MV-4-11 (cell line): ENCODE measurements at regions not wholly inside any gene's neighbourhood (a gene's known extent, or its start where the extent isn't known, plus 50 kb on each side); places are given as distances from the start of the nearest gene placed in this dataset.
"Not testable (repeated sequence)": the region's sequence is repeated elsewhere in the genome, so short reads cannot be mapped to it uniquely, and the experiment has no call there.

ENCODE experiments used
- DNase-seq: peaks from one replicate; lab custom pipeline; 2025; lab: John Stamatoyannopoulos, UW

DNA sequence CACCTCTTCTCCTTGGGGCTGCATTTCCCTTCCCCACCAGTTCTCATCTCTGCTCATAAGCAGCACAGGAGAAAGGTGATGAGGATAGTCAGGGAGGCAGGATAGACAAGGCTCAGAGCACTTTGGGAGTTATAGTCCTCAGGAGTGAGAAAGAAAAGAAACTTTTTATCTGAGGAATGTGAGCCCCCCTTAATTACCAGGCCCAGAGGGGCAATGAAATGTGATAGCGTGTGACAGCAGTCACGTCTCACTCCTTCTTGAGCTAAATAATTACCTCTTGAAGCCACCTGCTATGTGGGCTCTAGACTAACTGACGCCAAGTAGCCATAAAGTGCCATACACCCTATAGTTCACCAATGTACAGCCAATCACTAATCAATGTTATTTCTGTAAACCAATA, 105.8 kb downstream of the SPP2 start:
- no peak for DNase-seq

DNA sequence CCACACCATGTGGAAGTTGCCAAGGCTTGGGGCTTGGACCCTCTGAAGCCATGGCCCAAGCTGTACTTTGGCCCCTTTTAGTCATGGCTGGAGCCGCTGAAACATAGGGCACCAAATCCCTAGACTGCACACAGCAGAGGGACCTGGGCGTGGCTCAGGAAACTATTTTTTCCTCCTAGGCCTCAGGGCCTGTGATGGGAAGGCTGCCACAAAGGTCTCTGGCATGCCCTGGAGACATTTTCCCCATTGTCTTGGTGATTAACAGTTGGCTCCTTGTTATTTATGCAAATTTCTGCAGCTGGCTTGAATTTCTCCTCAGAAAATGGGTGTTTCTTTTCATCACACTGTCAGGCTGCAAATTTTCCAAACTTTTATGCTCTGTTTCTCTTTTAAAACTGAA, 102.3 kb downstream of the SPP2 start:
- not testable (repeated sequence) for DNase-seq

- DNase-seq: no peak
Observed at GRCh38 chr2:234147335-234147861, 96.9 kb downstream of the SPP2 start.

DNA sequence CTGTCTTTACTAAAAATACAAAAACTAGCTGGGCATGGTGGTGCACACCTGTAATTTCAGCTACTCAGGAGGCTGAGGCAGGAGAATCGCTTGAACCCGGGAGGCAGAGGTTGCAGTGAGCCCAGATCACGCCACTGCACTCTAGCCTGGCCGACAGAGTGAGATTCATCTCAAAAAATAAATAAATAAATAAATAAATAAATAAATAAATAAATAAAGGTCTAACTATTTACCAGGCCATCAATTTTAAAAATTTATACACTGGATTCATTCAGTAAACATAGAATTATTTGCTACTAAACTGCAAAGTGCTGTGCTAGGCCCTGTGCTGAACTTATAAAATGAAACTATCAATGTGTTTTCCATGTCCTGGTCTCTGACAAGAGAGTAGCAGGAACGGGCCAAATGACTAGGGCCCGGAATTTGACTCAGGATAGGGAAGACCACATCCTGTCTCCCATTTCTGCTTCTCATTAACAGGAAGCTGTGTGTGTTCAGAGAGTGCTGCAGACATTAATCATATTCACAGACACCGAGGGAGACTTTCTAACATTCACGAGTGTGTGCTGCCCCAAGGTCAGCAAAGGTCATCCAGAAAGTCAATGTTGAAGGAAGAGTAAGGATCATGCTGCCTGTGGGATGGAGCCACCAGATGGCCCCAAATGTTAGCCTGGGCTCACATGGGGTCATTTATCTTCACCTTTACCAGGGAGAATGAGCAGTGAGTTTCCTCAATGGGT, 95.8 kb downstream of the SPP2 start:
- no peak for DNase-seq

DNA sequence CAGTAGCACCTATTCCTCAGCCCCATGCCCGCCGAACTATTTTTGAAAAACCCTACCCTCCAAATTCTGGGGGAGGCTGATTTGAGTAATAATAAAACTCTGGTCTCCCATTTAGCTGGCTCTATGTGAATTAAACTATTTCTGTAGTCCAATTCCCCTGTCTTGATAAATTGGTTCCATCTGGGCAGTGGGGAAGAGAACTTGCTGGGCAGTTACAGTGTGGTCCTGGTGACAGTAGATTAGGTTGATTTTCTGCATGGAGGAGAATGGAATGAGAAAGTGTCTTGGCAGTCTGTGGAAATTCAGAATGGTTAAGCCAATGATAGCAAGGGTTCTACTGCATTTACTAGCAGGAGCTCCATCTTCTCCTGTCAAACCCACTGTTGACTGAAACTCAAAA, 95.0 kb downstream of the SPP2 start:
- DNase-seq: no peak

DNA sequence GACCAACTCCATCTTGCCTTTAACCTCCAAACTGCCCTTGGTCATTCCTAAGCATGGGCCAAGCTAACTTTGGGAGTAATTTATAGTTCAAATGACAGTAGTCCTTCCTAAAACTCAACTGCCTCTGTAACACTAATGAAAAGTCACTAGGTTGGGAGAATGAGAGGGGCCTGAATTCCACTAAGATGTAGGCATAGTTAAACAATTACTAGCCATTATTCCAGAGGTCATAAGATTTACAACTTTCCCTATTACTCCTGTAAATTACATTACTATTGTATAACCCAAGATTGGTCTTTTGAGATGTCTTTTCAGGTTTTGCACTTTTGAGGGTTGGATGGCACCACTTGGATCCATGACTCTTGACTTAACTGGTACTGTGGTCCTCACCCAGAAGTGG, 94.6 kb downstream of the SPP2 start:
- DNase-seq: no peak

GRCh38 chr2:234143896-234144295, 93.4 kb downstream of the SPP2 start:
- DNase-seq: no peak

DNA sequence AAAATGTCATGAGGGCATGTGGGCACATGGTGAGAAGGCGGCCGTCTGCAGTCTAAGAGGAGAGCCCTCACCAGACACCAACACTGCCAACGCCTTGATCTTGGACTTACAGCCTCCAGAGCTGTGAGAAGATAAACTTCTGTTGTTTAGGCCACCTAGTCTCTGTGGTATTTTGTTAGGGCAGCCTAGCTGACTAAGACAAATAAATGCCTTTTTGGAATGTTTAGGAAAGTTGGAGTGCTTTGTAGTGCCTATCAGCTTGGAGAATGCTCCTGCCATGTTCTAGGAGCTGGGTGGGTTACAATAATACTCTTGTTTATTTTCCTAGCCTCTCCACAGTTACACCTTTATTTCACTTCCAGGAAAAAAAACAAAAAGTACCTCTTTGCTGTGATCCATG, 92.0 kb downstream of the SPP2 start:
- DNase-seq: no peak

- no peak for DNase-seq
Observed at GRCh38 chr2:234139755-234140154, 89.3 kb downstream of the SPP2 start.

- DNase-seq: no peak
Observed at GRCh38 chr2:234138836-234139235, 88.3 kb downstream of the SPP2 start.

DNA sequence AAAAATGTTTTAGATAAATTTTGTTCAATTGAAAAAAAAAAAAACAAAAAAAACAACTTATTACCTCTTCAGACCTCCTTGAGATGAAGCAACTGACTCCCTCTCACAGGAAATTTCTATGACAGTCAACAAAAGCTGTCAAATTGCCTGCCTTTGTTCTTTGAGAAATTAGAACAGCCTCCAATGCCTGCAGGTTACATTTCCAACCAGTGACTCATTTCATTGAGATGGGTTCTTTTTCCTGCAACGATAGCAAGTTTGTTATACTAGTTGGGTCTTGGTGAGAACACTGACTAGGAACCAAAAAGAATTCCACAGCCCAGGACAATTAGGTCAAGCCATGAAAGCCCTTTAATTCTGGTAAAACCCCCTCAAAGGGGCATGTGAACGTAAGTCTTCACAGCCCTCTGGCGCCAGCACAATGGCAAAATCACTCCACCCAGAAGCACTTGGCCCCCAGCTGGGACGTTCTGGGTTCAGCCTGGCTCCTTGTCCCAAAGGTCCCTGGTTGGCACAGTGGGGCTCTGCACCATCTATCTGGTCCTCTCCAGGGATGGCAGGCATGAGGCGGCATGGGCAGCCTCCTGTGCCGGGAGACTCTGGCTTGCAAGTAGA, 87.0 kb downstream of the SPP2 start:
- no peak for DNase-seq

DNA sequence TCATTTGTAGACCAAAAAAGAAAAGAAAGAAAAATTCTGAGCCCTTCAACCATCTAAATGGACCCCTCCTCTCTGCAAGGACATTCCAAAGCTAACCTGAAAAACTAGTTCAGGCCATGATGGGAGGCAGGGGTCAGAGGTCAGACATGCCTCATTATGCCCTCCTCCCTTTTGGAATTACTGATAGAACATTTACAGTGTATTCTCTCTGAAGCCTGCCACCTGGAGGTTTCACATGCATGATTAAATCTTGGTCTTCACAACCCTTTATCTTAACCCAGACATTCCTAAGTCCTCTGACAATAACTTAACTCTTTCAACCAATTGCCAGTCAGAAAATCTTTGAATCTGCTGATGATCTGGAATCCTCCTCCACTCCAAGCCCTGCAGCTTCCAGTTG, 86.0 kb downstream of the SPP2 start:
- no peak for DNase-seq

DNA sequence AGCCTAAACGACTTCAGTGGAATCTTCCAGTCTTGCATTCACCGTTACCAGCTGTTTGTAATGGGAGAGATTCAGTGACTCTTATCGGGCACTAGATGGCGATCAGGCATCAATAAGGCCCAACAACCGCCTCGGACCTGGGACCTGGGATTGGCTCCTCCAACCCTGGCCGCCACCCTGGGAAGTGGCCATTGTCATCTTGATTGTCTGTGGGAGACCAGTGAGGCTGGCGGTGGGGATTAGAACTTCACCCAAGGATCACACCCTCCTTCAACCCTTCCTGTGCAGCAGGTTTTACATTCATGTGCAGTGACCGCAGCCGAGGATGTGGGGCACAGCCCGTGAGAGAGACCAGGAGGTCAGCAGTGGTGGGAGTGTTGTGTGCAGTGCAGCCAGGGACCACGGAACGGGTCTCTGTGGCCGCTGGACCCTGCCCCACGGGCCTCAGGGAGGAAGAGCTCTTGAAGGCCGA, 85.3 kb downstream of the SPP2 start:
- DNase-seq: peak; percentile 34

DNA sequence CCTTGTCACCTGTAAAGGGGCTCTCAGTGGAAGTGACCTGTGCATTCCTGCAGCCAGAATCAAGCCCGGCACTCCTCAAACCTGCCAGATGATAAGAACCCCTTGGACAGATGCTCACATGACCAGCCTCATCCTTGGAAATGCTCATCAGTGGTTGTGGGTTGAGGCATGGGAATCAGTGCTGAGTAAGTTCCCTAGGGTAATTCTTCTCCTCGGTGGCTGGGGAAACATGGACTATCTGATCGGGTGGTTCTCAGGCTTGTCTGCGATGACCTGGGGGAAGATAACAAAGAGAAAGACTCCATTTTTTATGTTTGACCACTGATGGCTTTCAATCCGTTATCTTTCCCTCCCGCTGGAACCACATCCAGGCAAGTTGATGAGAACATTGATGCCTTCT, 84.0 kb downstream of the SPP2 start:
- no peak for DNase-seq

DNA sequence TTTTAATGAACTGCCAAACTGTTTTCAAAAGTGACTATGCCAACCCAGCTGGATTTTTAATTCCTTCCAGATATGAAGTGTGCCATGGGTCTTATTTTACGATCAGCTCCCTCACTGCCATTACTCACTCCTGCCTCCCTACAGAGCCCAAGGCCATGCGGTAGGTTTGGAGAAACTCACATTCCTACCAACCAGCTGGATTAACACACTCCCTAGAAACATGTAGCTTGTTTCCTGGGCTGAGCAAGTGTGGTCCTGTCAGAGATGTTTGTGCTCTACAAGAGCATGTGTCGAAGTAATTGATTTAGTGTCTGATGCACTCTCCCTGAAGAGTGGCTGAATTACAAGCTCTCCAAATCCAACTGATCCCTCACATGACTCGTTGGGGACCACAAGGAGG, 82.5 kb downstream of the SPP2 start:
- DNase-seq: no peak

- DNase-seq: no peak
Observed at GRCh38 chr2:234130777-234131181, 80.3 kb downstream of the SPP2 start.

DNA sequence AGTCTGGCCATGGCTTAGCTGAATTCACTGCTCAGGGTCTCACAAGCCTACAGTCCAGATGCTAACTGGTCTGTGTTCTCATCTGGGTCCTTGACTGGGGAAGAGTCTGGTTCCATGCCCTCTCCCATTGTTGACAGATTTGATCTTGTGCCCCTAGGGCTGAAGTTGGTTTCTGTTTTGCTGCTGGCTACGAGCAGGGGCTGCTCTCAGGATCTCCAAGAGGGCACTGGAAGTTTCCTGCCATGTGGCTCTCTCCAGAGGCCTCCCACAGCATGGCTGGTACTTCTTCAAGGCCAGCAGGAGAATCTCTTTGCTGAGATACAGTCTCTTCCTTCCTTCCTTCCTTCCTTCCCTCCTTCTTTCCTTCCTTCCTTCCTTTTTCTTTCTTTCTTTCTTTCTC, 78.1 kb downstream of the SPP2 start:
- DNase-seq: no peak
